IMR-90 (cell line): ENCODE measurements at regions not wholly inside any gene's neighbourhood (a gene's known extent, or its start where the extent isn't known, plus 50 kb on each side); places are given as distances from the start of the nearest gene placed in this dataset.

Experiments used
- CTCF ChIP-seq: conservative IDR thresholded peaks from 2 replicates; pipeline ENCODE4 v1.5.1; 2012; ENCODE audit warnings: mild to moderate bottlenecking, low read depth, low read length, improper control_type of control experiment
- POLR2A ChIP-seq: IDR thresholded peaks from 2 replicates; pipeline ENCODE4 v1.6.1; 2012; ENCODE audit warnings: mild to moderate bottlenecking, low read depth, low read length
- RCOR1 ChIP-seq: IDR thresholded peaks from 2 replicates; pipeline ENCODE4 v1.6.1; 2012; ENCODE audit warnings: mild to moderate bottlenecking, low read length, improper control_type of control experiment; ENCODE audit not compliant: insufficient replicate concordance
- RFX5 ChIP-seq: IDR thresholded peaks from 2 replicates; pipeline ENCODE4 v1.8.0; 2012; ENCODE audit warnings: low read depth, mild to moderate bottlenecking, low read length, moderate library complexity

- TF ChIP-seq CTCF (no peak), POLR2A (no peak), RFX5 (no peak), RCOR1 (no peak)
Observed at GRCh38 chr18:78809845-78810244, 169.8 kb upstream of the SALL3 start.
